Left ventricle myocardium superior (tissue), 1 donor: ENCODE measurements at regions not wholly inside any gene's neighbourhood (a gene's known extent, or its start where the extent isn't known, plus 50 kb on each side); places are given as distances from the start of the nearest gene placed in this dataset.
A peak's percentile ranks its signal among the peaks of the same experiment; 100 is the strongest.

Experiments
- ATAC-seq: fragments of 200-7000 bp; cut with Tn5 transposase; one replicate; pipeline ENCODE4 v1.9.1; 2020; ENCODE audit warnings: mild to moderate bottlenecking, moderate library complexity
- DNase-seq: peaks from one replicate; pipeline ENCODE4 v3.0.0-alpha.2; 2020
- intact Hi-C: fragments of 100-400 bp; cut with micrococcal nuclease; formaldehyde crosslinking; loops from one replicate; pipeline ENCODE4 v1.11.0; 2022
- donor health status: DM: no; HTN: yes; CAD: no; lungs with severe emphysema.

DNA sequence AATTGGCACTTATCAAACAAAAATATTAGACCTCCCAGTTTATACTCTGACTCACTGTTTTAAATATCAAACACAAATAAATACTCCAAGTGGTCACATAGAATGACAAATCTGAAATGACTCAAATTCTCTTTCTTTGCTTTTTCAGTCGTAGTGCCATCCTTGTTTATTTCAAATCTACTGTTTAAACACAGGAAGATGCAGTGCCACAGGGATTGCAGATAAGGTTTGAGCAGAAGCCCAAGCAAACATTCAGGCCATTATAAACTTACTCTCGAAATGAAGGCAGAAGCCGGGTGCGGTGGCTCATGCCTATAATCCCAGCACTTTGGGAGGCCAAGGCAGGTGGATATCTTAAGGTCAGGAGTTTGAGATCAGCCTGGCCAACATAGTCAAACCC is 255.4 kb upstream of the PLXNA2 start:
- intact Hi-C loops: no loop called here
- DNase-seq (no peak), ATAC-seq (no peak)

DNA sequence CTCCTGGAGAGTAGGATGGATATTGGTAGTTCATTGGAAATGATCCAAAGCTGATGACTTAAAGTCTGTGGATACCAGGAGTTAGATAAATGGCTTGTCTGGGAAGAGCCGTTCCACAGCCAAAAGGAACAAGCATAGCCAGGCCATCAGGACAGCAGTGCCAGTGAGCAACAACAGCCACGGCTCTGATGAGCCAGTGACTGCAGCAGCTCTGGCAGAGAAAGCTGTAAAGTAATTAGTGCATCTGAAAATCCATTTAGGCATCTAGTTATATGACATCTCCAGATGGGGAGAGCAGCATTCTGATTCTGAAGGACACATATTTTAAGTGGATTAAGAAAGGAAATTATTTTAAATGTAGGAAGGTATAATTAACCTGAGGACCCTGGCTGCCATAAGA is 256.2 kb upstream of the PLXNA2 start:
- no peak for DNase-seq
- intact Hi-C loops: no loop called here
- ATAC-seq: no peak

DNA sequence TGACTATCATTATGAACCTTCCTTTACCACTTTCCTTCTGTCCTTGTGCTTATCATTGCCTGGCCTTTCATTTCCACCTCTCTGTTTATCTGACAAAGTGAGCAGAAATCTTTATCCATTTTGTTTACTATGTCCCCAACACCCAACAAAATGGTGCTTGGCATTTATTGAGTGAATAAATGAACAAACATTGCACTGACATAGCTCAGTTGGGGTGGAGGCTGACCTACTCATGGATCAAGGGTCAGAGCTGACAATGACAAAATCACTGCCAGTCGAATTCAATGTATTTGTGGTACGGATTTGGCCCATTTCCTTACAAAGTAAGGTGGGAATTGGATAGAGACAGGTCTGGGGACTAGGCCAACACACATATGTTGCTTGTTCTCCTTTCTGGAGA is 257.4 kb upstream of the PLXNA2 start:
- ATAC-seq: no peak
- intact Hi-C loops: no loop called here
- no peak for DNase-seq

DNA sequence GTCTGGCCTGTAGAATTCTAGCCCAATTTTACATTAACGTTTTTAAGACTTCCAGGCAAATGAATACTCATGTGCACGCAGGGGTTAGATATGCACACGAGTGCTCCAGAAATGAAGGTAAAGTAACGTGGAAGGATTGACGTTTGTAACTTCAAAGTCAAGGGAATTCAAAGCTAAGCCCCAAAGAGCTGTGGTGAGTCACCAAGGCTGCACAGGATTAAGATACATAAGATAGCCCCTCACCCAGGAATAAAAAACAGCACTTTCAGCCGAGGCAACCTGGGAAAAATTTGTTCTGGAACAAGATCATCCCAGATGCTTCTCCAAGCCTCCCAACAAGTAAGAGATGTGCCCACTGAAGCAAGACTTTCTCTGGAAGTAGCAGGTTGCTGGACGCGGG is 259.6 kb upstream of the PLXNA2 start:
- intact Hi-C loops: no loop called here
- ATAC-seq (no peak), DNase-seq (no peak)

DNA sequence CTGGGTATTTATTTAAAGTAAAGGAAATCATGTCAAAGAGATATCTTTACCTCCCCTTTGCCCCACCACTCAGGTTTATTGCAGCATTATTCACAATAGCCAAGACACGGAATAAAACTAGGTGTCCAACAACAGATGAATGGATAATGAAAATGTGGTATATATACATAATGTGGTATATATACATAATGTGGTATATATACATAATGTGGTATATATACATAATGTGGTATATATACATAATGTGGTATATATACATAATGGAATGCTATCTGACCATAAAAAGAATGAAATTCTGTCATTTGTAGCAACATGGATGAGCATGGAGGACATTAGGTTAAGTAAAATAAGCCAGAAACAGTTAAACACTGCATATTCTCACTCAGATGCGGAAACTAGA is 262.6 kb upstream of the PLXNA2 start:
- ATAC-seq: no peak
- intact Hi-C loops: no loop called here
- DNase-seq: no peak

DNA sequence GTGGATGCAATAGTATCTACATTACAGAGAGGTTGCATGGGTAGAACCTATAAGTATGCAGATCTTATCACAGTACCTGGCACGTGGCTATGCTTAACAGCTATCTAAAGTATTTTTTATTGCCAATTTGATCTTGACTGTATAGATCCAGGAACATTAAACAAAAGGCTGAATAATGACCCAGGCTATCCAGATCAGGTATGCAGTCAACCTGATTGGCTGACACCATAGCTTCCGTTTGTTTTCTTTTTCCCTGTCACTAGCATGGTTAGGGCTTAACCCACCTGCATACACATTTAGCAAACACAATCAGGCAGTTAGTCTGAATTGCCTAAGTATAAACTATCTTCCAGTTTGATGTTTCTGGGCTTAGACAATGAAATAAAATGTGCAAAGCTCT is 264.9 kb upstream of the PLXNA2 start:
- ATAC-seq: no peak
- intact Hi-C loops: no loop called here
- no peak for DNase-seq

DNA sequence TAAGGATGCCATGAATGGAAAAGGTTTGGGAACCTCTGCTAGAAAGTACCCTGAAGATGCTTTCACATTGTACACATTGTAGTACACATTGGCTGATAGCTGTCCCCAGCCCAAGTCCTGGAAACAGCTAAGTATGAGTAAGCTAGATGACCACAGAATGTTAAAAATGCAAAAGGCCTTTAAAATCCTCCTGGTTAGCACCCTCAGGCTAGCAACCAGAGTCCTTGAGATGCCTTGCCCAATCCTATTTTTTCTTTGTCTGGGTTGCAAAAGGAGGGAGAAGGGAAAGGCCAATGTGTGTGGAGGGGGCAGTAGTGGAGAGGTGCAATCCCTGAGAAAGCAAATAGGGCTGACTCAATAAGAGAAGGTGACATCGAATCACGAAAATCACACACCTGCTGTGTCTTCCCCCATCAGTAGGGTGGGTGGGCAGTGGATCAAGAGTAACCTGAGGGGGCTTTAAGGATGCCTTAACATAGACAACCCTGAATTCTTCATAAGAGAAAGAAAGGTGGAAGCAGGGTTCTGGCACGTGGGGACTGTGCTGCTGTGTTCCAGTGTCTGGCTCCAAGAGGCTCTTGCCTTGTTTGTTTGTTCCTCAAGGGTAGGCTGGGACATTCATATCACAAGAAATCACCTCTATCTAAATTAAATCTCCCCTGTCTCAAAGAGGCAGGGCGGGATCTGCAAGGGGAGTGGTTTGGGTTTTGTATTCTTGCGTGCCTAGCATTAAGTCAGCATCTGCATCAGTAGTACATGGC is 266.2 kb upstream of the PLXNA2 start:
- DNase-seq: no peak
- no peak for ATAC-seq
- intact Hi-C loops: no loop called here

DNA sequence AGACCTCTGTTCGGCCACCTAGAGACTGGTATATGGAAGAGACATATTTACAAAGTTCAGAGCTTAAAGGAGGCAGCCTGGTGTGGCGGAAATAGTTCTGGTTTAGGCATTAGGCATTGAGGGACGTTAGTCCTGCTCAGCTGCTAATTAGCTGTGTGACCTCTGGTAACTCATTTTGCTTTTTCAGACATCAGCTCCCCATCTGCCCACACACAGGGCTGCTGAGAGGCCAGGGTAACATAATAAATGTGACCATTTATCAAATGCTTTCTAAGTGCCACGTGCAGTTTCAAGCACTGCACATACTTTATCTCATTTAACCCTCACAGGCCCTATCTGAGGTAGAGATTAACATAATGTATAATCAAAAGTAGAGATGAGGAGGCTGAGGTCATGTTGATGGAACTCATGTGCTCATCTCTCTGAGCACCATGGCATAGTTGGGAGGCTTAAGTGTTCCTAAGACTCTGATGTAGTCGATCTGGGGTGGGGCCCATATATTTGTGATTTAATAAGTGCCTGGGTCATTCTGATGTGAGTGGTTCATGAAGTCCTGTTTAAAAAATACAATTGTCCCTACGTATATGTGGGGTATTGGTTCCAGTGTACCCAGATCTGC is 267.2 kb upstream of the PLXNA2 start:
- ATAC-seq: no peak
- intact Hi-C loops: no loop called here
- DNase-seq: no peak

DNA sequence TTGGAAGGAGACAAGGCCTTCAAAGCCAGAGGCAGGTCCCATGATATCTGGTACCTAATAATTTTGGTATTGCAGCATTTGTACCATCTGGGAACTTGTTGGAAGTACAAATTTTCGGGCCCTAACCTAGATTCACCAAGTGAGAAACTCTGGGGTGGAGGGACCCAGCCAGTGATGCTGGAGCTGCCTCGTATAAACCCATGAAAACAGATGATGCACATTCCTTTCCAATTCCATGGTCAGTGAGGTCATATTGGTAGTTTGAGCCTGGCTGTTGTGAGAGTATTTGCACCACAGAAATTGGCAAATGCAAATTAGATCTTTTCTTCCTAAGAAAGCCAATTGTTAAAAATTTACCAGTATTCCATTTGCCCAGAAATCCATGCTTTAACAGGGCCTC is 269.6 kb upstream of the PLXNA2 start:
- ATAC-seq (no peak), DNase-seq (no peak)
- intact Hi-C loops: no loop called here

DNA sequence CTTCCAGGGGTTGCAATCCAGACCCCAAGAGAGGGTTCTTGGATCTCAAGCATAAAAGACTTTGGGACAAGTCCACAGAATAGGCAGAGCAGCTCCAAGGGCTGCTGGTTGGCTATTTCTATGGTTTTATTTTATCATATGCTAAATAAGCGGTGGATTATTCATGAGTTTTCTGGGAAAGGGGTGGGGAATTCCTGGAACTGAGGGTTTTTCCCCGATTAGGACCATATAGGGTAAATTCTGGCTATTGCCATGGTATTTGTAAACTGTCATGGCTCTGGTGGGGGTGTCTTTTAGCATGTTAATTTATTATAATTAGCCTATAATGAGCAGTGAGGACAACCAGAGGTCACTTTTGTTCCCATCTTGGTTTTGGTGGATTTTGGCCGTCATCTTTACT is 270.9 kb upstream of the PLXNA2 start:
- no peak for DNase-seq
- intact Hi-C loops: no loop called here
- ATAC-seq: no peak

DNA sequence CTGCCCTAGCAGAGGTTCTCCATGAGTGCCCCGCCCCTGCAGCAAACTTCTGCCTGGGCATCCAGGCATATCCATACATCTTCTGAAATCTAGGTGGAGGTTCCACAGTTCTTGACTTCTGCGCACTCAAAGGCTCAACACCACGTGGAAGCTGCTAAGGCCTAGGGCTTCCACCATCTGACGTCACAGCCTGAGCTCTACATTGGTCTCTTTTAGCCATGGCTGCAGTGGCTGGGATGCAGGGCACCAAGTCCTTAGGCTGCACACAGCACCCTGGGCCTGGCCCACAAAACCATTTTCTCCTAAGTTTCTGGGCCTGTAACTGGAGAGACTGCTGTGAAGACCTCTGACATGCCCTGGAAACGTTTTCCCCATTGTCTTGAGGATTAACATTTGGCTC is 272.6 kb upstream of the PLXNA2 start:
- intact Hi-C loops: no loop called here

DNA sequence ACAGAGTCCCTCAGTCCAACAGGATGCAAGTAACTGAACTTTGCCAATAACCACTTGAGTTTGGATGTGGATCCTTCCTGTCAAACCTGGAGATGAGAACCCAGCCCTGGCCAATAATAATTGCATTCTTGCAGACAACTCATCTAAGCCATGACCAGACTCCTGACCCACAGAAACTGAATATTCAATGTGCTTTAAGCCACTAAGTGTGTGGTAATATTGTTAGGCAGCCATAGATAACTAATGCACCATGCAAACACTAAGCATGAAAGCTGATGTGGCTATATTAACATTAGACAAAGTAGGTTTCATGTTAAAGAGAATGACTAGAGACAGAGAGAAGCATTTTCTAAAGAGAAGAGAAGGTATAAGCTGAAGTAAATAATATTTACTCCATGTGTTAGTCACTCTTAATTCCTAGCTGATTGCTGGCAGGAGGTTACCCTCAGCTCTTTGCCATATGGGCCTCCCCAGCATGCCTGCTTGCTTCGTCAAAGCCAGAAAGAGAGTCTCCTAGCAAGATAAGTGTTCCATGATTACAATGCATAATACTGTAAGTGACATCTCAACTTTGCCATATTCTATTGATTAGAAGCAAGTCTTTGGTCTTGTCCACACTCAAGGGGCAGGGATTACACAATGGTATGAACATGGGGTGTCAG is 276.4 kb upstream of the PLXNA2 start:
- DNase-seq: no peak
- intact Hi-C loops: no loop called here
- ATAC-seq: no peak

More for the DNA sequence above, 272.6 kb upstream of the PLXNA2 start:
- no peak for DNase-seq
- ATAC-seq: no peak

DNA sequence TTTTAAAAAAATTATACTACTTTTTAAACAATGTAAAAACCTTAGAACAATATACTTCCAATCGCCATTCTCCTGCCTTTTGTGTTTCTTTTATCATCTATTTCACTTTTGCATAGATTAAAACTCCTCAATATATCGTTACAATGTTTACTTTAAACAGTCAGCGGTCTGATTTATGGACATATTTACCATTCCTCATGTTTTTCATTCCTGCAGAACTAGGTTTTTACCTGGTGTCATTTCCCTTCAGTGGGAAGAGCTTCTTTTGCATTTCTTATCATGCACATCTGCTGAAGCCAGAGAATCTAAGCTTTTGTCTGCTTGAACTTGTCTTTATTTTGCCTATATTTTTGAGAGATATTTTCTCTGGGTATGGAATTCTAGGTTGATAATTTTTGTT is 277.4 kb upstream of the PLXNA2 start:
- no peak for ATAC-seq
- no peak for DNase-seq
- intact Hi-C loops: no loop called here

DNA sequence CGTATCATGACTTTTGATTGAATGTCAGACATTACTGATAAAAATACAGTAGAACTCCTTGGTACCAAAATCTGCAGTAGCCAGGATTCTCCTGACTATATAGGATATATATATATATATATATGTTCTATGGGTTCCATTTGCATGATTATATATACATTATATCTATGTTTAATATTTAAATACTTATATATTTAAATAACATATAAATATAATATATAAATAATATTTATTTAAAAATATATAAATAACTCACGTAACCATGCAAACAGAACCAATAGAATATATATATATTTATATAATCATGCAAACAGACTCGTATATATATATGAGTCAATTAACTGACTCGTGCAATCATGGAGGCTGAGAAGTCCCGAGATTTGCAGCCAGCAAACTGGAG is 278.8 kb upstream of the PLXNA2 start:
- intact Hi-C loops: no loop called here
- ATAC-seq (no peak), DNase-seq (no peak)

DNA sequence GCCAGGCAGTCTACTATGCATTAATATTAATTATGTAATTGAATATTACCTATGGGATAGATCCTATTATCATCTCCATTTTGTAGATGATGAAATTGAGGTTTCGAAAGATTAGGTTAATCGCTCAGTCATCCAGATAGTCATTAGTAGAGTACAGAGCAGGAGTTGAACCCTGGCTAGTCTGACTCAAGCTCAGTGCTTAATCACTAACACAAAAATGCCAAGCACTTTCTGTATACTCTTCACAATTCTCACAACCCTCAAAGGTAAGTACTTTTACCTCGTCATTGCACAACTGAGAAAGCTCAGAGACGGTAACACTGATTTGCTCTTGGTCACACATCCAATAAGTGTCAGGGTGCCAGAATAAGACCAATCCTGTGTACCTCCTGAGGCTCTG is 280.2 kb upstream of the PLXNA2 start:
- intact Hi-C loops: no loop called here
- DNase-seq: no peak
- no peak for ATAC-seq

DNA sequence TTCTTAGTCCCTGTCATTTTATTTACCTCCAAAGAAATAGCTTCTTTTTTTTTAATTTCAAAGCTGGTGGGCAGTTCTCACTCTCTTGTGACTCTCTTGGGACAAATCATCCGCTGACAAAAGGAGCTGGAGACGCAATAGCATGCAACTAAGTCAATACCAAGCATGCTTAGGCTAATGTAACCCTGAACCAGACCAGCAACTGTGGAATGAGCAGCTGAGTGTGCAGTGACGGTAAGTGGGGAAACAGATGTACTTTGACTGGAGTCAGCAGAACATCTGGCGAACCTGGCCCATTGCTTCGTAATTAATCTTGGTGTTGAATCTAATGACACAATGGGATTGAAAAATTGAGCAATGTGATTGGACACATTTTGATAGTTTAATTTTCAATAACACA is 280.7 kb upstream of the PLXNA2 start:
- intact Hi-C loops: no loop called here
- DNase-seq: no peak
- ATAC-seq: no peak

DNA sequence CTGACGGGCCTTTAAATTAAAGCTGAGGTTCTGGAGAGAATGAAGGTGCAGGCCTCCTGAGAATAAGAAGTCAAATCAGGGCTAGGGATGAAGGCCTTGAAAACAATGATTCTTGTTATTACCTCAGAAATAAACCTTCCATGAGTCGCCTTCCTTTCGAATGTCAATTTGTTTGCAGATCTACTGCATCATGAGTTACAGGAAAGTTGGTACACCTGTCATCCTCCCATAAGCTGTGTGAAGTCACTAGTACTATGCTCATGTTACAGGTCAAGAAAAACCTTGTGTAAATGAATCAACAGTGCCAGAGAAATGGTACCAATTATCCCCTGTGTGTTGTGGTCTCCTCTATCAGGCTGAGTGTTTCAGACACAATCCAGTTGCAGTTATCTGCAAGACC is 281.2 kb upstream of the PLXNA2 start:
- intact Hi-C loops: no loop called here
- ATAC-seq: no peak
- DNase-seq: no peak

DNA sequence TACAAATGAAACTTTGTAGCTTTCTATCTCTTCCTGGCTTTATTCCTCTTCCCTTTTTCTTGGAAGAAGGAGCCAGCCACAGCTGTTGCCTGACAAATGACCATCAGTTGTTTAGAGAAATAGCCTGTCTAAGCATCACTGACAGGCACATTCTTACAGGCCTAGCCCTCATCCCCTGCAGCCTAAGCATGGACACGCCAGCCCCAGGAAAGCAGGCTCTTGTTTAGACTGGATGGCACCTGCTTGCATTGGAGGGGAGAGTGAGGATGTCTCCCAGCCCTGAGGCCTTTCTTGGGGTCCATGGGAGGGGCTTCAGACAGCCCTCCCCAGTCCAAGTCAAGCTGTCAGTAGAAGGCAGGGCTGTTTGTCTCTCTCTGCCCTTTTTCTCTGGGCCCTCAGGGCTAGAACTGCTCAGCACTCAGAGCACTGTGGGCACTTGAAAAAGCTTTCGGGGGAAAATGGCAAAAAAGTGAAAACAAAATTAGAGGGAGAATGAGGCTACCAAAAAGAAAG is 282.5 kb upstream of the PLXNA2 start:
- intact Hi-C loops: no loop called here
- ATAC-seq: peak; percentile 27
- no peak for DNase-seq

DNA sequence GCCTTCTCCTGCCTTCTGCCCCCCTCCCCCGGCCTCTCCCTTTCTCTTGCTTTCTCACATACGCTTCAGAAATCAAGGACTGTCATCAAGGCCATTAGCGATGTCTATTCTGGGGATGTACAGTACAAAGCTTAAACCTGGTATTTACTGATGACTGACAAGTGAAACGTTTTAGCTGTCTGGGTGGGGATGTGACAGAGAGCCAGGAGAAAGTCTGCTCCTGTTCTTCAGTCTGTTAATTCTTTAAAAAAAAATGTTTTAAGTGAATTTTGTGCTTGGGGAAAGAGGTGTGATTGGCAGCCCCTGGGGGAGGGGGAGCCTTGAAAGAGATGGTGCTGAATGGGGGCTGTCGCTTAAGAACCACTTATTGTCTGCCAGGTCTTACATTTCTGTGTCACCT is 283.0 kb upstream of the PLXNA2 start:
- no peak for ATAC-seq
- intact Hi-C loops: no loop called here
- no peak for DNase-seq

DNA sequence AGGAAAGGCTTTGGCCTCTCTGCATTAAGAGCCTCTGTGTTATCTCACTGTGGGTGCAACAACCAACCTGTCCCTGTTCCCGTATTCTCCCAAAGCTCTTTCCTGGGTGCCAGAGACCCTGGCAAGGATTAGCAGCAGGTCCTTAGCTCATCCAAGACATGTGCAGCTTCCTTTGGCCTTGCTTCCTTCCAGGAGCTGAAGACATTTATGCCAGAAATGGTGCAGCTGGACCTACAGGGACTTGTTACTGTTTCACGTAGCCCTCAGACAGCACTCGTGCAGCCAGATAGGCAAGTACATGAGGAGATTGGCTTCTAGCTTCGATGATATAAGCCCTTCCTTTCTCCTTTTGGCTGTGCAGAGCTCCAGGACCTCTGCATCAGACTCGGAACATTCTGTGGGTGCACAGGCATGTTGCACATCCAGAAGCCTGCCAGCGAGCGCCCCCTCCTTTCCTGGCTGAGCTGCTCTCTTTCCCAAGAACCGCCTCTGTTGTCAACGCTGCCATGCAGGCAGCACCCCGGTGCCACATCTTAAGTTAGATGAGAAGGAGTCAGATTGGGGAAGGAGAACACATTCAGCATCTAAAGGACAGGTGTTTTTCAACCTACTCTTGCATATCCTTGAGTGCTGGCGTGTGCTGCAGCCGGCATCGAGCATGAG is 284.5 kb upstream of the PLXNA2 start:
- ATAC-seq: no peak
- DNase-seq: no peak
- intact Hi-C loops: no loop called here
